Effector memory CD4-positive, alpha-beta T cell (primary cell): ENCODE measurements at regions not wholly inside any gene's neighbourhood (a gene's known extent, or its start where the extent isn't known, plus 50 kb on each side); places are given as distances from the start of the nearest gene placed in this dataset.

Experiments
- DNase-seq, 3 donors: peaks; one replicate each; pipeline ENCODE4 v3.0.0-alpha.2; 2020
- H3K27ac ChIP-seq: 2 replicates; pipeline ENCODE4 v1.7.0; 2013; ENCODE audit warnings: mild to moderate bottlenecking, low read length, moderate library complexity; ENCODE audit not compliant: insufficient read depth, poor library complexity, severe bottlenecking
- H3K27me3 ChIP-seq: replicated peaks from 2 replicates; pipeline ENCODE4 v1.7.0; 2013; ENCODE audit warnings: mild to moderate bottlenecking, low read length; ENCODE audit not compliant: insufficient read depth, control insufficient read depth, poor library complexity, severe bottlenecking
- H3K36me3 ChIP-seq: 2 replicates; pipeline ENCODE4 v1.7.0; 2013; ENCODE audit warnings: mild to moderate bottlenecking, low read length, moderate library complexity; ENCODE audit not compliant: control insufficient read depth, insufficient read depth
- H3K4me1 ChIP-seq: 2 replicates; pipeline ENCODE4 v1.7.0; 2013; ENCODE audit warnings: low read length, mild to moderate bottlenecking; ENCODE audit not compliant: control insufficient read depth, insufficient read depth, poor library complexity, severe bottlenecking
- H3K4me3 ChIP-seq: 2 replicates; pipeline ENCODE4 v1.7.0; 2013; ENCODE audit warnings: low read length, low read depth, mild to moderate bottlenecking; ENCODE audit not compliant: insufficient read depth, poor library complexity, severe bottlenecking
- H3K9me3 ChIP-seq: 2 replicates; pipeline ENCODE4 v1.7.0; 2013; ENCODE audit warnings: mild to moderate bottlenecking, low read length, moderate library complexity; ENCODE audit not compliant: control insufficient read depth

GRCh38 chr5:133739181-133739780 lies 126.9 kb upstream of the FSTL4 start:
- Histone ChIP-seq H3K4me1 (no peaks in the 10 kb centered on the region), H3K27ac (no peak overlapping the region), H3K36me3 (no peaks in the 10 kb centered on the region), H3K9me3 (no peaks in the 10 kb centered on the region), H3K4me3 (no peak overlapping the region), H3K27me3 (peaks cover 5% of the 10 kb centered on the region)
- DNase-seq, result no peak

GRCh38 chr5:133738271-133738670 lies 125.9 kb upstream of the FSTL4 start:
- Histone ChIP-seq H3K27me3 (peaks cover 5% of the 10 kb centered on the region), H3K4me1 (no peaks in the 10 kb centered on the region), H3K4me3 (no peak overlapping the region), H3K27ac (no peak overlapping the region), H3K36me3 (no peaks in the 10 kb centered on the region), H3K9me3 (no peaks in the 10 kb centered on the region)
- DNase-seq, result no peak

GRCh38 chr5:133736512-133736911 lies 124.2 kb upstream of the FSTL4 start:
- Histone ChIP-seq H3K4me3 (no peak overlapping the region), H3K27ac (no peak overlapping the region), H3K36me3 (no peaks in the 10 kb centered on the region), H3K4me1 (no peaks in the 10 kb centered on the region), H3K9me3 (no peaks in the 10 kb centered on the region), H3K27me3 (peaks cover 2% of the 10 kb centered on the region)
- DNase-seq, result no peak

GRCh38 chr5:133735346-133735745 lies 123.0 kb upstream of the FSTL4 start:
- H3K27me3 ChIP-seq, result no peaks in the 10 kb centered on the region
- no peak for DNase-seq
- no peak overlapping the region for H3K27ac ChIP-seq
- H3K36me3 ChIP-seq, result no peaks in the 10 kb centered on the region
- H3K4me1 ChIP-seq, result no peaks in the 10 kb centered on the region
- H3K9me3 ChIP-seq, result no peaks in the 10 kb centered on the region
- no peak overlapping the region for H3K4me3 ChIP-seq

- Histone ChIP-seq H3K9me3 (no peaks in the 10 kb centered on the region), H3K27ac (no peak overlapping the region), H3K4me3 (no peak overlapping the region), H3K36me3 (no peaks in the 10 kb centered on the region), H3K27me3 (no peaks in the 10 kb centered on the region), H3K4me1 (no peaks in the 10 kb centered on the region)
- no peak for DNase-seq
Observed at GRCh38 chr5:133734916-133735315, 122.6 kb upstream of the FSTL4 start.

- Histone ChIP-seq H3K36me3 (no peaks in the 10 kb centered on the region), H3K4me3 (no peak overlapping the region), H3K9me3 (no peaks in the 10 kb centered on the region), H3K27me3 (no peaks in the 10 kb centered on the region), H3K27ac (no peak overlapping the region), H3K4me1 (no peaks in the 10 kb centered on the region)
- no peak for DNase-seq
Observed at GRCh38 chr5:133732536-133732935, 120.2 kb upstream of the FSTL4 start.

GRCh38 chr5:133731951-133732350 lies 119.6 kb upstream of the FSTL4 start:
- no peak for DNase-seq
- H3K27ac ChIP-seq, result no peak overlapping the region
- H3K9me3 ChIP-seq, result no peaks in the 10 kb centered on the region
- no peaks in the 10 kb centered on the region for H3K27me3 ChIP-seq
- H3K36me3 ChIP-seq, result no peaks in the 10 kb centered on the region
- no peak overlapping the region for H3K4me3 ChIP-seq
- H3K4me1 ChIP-seq, result no peaks in the 10 kb centered on the region

- H3K27ac ChIP-seq, result no peak overlapping the region
- H3K4me3 ChIP-seq, result no peak overlapping the region
- H3K36me3 ChIP-seq, result no peaks in the 10 kb centered on the region
- no peaks in the 10 kb centered on the region for H3K27me3 ChIP-seq
- no peaks in the 10 kb centered on the region for H3K9me3 ChIP-seq
- H3K4me1 ChIP-seq, result no peaks in the 10 kb centered on the region
- no peak for DNase-seq
Observed at GRCh38 chr5:133730866-133731265, 118.5 kb upstream of the FSTL4 start.

GRCh38 chr5:133730346-133730745 lies 118.0 kb upstream of the FSTL4 start:
- no peak overlapping the region for H3K4me3 ChIP-seq
- no peak for DNase-seq
- no peak overlapping the region for H3K27ac ChIP-seq
- no peaks in the 10 kb centered on the region for H3K27me3 ChIP-seq
- no peaks in the 10 kb centered on the region for H3K36me3 ChIP-seq
- H3K4me1 ChIP-seq, result no peaks in the 10 kb centered on the region
- H3K9me3 ChIP-seq, result no peaks in the 10 kb centered on the region

GRCh38 chr5:133729800-133730199 lies 117.5 kb upstream of the FSTL4 start:
- H3K4me1 ChIP-seq, result no peaks in the 10 kb centered on the region
- no peak overlapping the region for H3K27ac ChIP-seq
- DNase-seq, result no peak
- no peaks in the 10 kb centered on the region for H3K27me3 ChIP-seq
- no peak overlapping the region for H3K4me3 ChIP-seq
- no peaks in the 10 kb centered on the region for H3K9me3 ChIP-seq
- no peaks in the 10 kb centered on the region for H3K36me3 ChIP-seq
